Liver (tissue), 8 donors: ENCODE measurements at regions not wholly inside any gene's neighbourhood (a gene's known extent, or its start where the extent isn't known, plus 50 kb on each side); places are given as distances from the start of the nearest gene placed in this dataset.

Source experiments
- DNase-seq: peaks from one replicate; pipeline ENCODE4 v3.0.0-alpha.2; 2017; ENCODE audit warnings: low spot score
- H3K27ac ChIP-seq, 2 donors: one replicate each; pipeline ENCODE4 v1.7.0; 2013; ENCODE audit warnings: inconsistent platforms in 2 of 2, low read length in 2 of 2, control low read depth in 1 of 2, low read depth in 1 of 2, mild to moderate bottlenecking in 1 of 2
- H3K27me3 ChIP-seq, 4 donors: one replicate each; pipeline versions ENCODE4 v1.6.1 to v1.7.0; 2013; ENCODE audit warnings: low read length in 3 of 4, inconsistent platforms in 1 of 4, mild to moderate bottlenecking in 1 of 4, moderate library complexity in 1 of 4; ENCODE audit not compliant: control insufficient read depth in 4 of 4, insufficient read depth in 4 of 4
- H3K36me3 ChIP-seq, 4 donors: one replicate each; pipeline versions ENCODE4 v1.6.1 to v1.7.0; 2013; ENCODE audit warnings: low read length in 3 of 4, mild to moderate bottlenecking in 3 of 4, low read depth in 1 of 4, moderate library complexity in 1 of 4; ENCODE audit not compliant: control insufficient read depth in 4 of 4, insufficient read depth in 3 of 4
- H3K4me1 ChIP-seq, 4 donors: one replicate each; pipeline versions ENCODE4 v1.6.1 to v1.7.0; 2013; ENCODE audit warnings: low read length in 3 of 4, mild to moderate bottlenecking in 3 of 4, moderate library complexity in 1 of 4; ENCODE audit not compliant: control insufficient read depth in 4 of 4, insufficient read depth in 4 of 4
- H3K4me3 ChIP-seq, 3 donors: one replicate each; pipeline versions ENCODE4 v1.6.1 to v1.7.0; 2013; ENCODE audit warnings: low read length in 3 of 3, control low read depth in 1 of 3, low read depth in 1 of 3, mild to moderate bottlenecking in 1 of 3
- H3K9ac ChIP-seq, 2 donors: one replicate each; pipeline ENCODE4 v1.7.0; 2013; ENCODE audit warnings: low read length in 2 of 2, mild to moderate bottlenecking in 2 of 2, moderate library complexity in 2 of 2, control low read depth in 1 of 2, low read depth in 1 of 2
- H3K9me3 ChIP-seq, 4 donors: one replicate each; pipeline versions ENCODE4 v1.6.1 to v1.7.0; 2013; ENCODE audit warnings: low read length in 3 of 4; ENCODE audit not compliant: control insufficient read depth in 4 of 4
- ATF3 ChIP-seq: IDR thresholded peaks from 2 replicates; pipeline ENCODE4 v1.6.1; 2016; ENCODE audit warnings: antibody characterized with exemption
- CTCF ChIP-seq: fragments of 150-350 bp; IDR thresholded peaks from 2 replicates; pipeline ENCODE4 v1.5.1; 2017; ENCODE audit warnings: improper control_type of control experiment, low read depth, low read length; ENCODE audit not compliant: missing input control
- EGR1 ChIP-seq, 2 donors: IDR thresholded peaks; 2 replicates each; pipeline ENCODE4 v1.6.1; 2016 to 2018; ENCODE audit warnings: antibody characterized with exemption in 2 of 2, low read depth in 2 of 2
- FOXA1 ChIP-seq: IDR thresholded peaks from 2 replicates; pipeline ENCODE4 v1.6.1; 2016; ENCODE audit warnings: antibody characterized with exemption
- FOXA2 ChIP-seq: IDR thresholded peaks from 2 replicates; pipeline ENCODE4 v1.6.1; 2016; ENCODE audit warnings: antibody characterized with exemption
- GABPA ChIP-seq, 2 donors: IDR thresholded peaks in 1 of 2; conservative IDR thresholded peaks in 1 of 2; 2 replicates each; pipeline ENCODE4 v1.6.1; 2016; ENCODE audit warnings: antibody characterized with exemption in 2 of 2, mild to moderate bottlenecking in 1 of 2, moderate library complexity in 1 of 2
- HNF4A ChIP-seq, 2 donors: conservative IDR thresholded peaks; 2 replicates each; pipeline ENCODE4 v1.6.1; 2016; ENCODE audit warnings: antibody characterized with exemption in 2 of 2, mild to moderate bottlenecking in 2 of 2
- HNF4G ChIP-seq: IDR thresholded peaks from 2 replicates; pipeline ENCODE4 v1.6.1; 2016; ENCODE audit warnings: antibody characterized with exemption
- JUND ChIP-seq, 2 donors: IDR thresholded peaks; 2 replicates each; pipeline ENCODE4 v1.6.1; 2016; ENCODE audit warnings: antibody characterized with exemption in 2 of 2
- MAX ChIP-seq: IDR thresholded peaks from 2 replicates; pipeline ENCODE4 v1.6.1; 2016; ENCODE audit warnings: antibody characterized with exemption
- NR2F2 ChIP-seq: IDR thresholded peaks from 2 replicates; pipeline ENCODE4 v1.6.1; 2016; ENCODE audit warnings: antibody characterized with exemption
- RAD21 ChIP-seq, 2 donors: IDR thresholded peaks; 2 replicates each; pipeline ENCODE4 v1.6.1; 2016; ENCODE audit warnings: antibody characterized with exemption in 2 of 2, mild to moderate bottlenecking in 2 of 2
- REST ChIP-seq: IDR thresholded peaks from 2 replicates; pipeline ENCODE4 v1.6.1; 2016; ENCODE audit warnings: antibody characterized with exemption, mild to moderate bottlenecking
- RXRA ChIP-seq, 2 donors: IDR thresholded peaks; 2 replicates each; pipeline ENCODE4 v1.6.1; 2017 to 2018; ENCODE audit warnings: antibody characterized with exemption in 2 of 2, mild to moderate bottlenecking in 1 of 2
- SP1 ChIP-seq: IDR thresholded peaks from 2 replicates; pipeline ENCODE4 v1.6.1; 2018; ENCODE audit warnings: antibody characterized with exemption, mild to moderate bottlenecking
- TAF1 ChIP-seq: conservative IDR thresholded peaks from 2 replicates; pipeline ENCODE4 v1.6.1; 2016; ENCODE audit warnings: antibody characterized with exemption, mild to moderate bottlenecking
- YY1 ChIP-seq: IDR thresholded peaks from 2 replicates; pipeline ENCODE4 v1.6.1; 2016; ENCODE audit warnings: antibody characterized with exemption, mild to moderate bottlenecking
- ZBTB33 ChIP-seq: IDR thresholded peaks from 2 replicates; pipeline ENCODE4 v1.6.1; 2016; ENCODE audit warnings: antibody characterized with exemption
- WGBS: extraction: QIAGEN DNeasy Blood & Tissue Kit; methylation state at CpG from one replicate; pipeline ENCODE4 v1.1.7; 2013; 5-methylcytosine and 5-hydroxymethylcytosine counted together
- donor health status: healthy.
- donor health status: healthy.
- donor health status: healthy.
- donor health status: healthy.
- donor health status: healthy.

GRCh38 chr6:126531840-126532239, 191.9 kb downstream of the CENPW start:
- TF ChIP-seq ZBTB33: no peak
- TF ChIP-seq ATF3: no peak
- TF ChIP-seq RXRA (IDR thresholded peaks at IDR 0.05): no peak
- TF ChIP-seq EGR1 (IDR thresholded peaks at IDR 0.05; ENCODE audit: low read depth in 2 of 2): no peak
- no peak for TF ChIP-seq HNF4G
- TF ChIP-seq NR2F2: no peak
- TF ChIP-seq RAD21 (IDR thresholded peaks at IDR 0.05): no peak
- no peak for TF ChIP-seq HNF4A (conservative IDR thresholded peaks at IDR 0.05)
- no peak for TF ChIP-seq SP1
- no peak for TF ChIP-seq TAF1
- TF ChIP-seq YY1: no peak
- no peak for TF ChIP-seq FOXA2
- no peak for TF ChIP-seq FOXA1
- TF ChIP-seq GABPA (IDR thresholded peaks at IDR 0.05 in 1 of 2, conservative IDR thresholded peaks at IDR 0.05 in 1 of 2): no peak
- TF ChIP-seq MAX: no peak
- Histone ChIP-seq H3K36me3 (no peaks in the 10 kb centered on the region), H3K9ac (no peak overlapping the region), H3K9me3 (no peaks in the 10 kb centered on the region), H3K27ac (no peak overlapping the region), H3K4me3 (no peak overlapping the region), H3K4me1 (no peaks in the 10 kb centered on the region), H3K27me3 (no peaks in the 10 kb centered on the region)
- 78% methylated on average over 1 of the region's 1 CpG for WGBS
- DNase-seq: no peak

- 71% methylated on average over 2 of the region's 2 CpGs for WGBS
Observed at GRCh38 chr6:126534401-126534800, 194.5 kb downstream of the CENPW start.

More at GRCh38 chr6:126534401-126534800, 194.5 kb downstream of the CENPW start:
- Histone ChIP-seq H3K27ac (no peak overlapping the region), H3K27me3 (no peaks in the 10 kb centered on the region), H3K9me3 (no peaks in the 10 kb centered on the region), H3K36me3 (no peaks in the 10 kb centered on the region), H3K9ac (no peak overlapping the region), H3K4me1 (peaks cover 0 to 2% (median 0%) of the 10 kb centered on the region in 4 donors), H3K4me3 (no peak overlapping the region)
- no peak for DNase-seq
- TF ChIP-seq ZBTB33 (no peak), CTCF (no peak), REST (no peak), HNF4A (conservative IDR thresholded peaks at IDR 0.05) (no peak), MAX (no peak), ATF3 (no peak), EGR1 (IDR thresholded peaks at IDR 0.05; ENCODE audit: low read depth in 2 of 2) (no peak), TAF1 (no peak), FOXA2 (no peak), NR2F2 (no peak), FOXA1 (no peak), RAD21 (IDR thresholded peaks at IDR 0.05) (no peak), JUND (IDR thresholded peaks at IDR 0.05) (no peak)
